Liver (tissue), 8 donors: ENCODE measurements at regions not wholly inside any gene's neighbourhood (a gene's known extent, or its start where the extent isn't known, plus 50 kb on each side); places are given as distances from the start of the nearest gene placed in this dataset.

Experiments used
- DNase-seq: peaks from one replicate; pipeline ENCODE4 v3.0.0-alpha.2; 2017; ENCODE audit warnings: low spot score
- H3K27ac ChIP-seq, 2 donors: one replicate each; pipeline ENCODE4 v1.7.0; 2013; ENCODE audit warnings: inconsistent platforms in 2 of 2, low read length in 2 of 2, control low read depth in 1 of 2, low read depth in 1 of 2, mild to moderate bottlenecking in 1 of 2
- H3K27me3 ChIP-seq, 4 donors: one replicate each; pipeline versions ENCODE4 v1.6.1 to v1.7.0; 2013; ENCODE audit warnings: low read length in 3 of 4, inconsistent platforms in 1 of 4, mild to moderate bottlenecking in 1 of 4, moderate library complexity in 1 of 4; ENCODE audit not compliant: control insufficient read depth in 4 of 4, insufficient read depth in 4 of 4
- H3K36me3 ChIP-seq, 4 donors: one replicate each; pipeline versions ENCODE4 v1.6.1 to v1.7.0; 2013; ENCODE audit warnings: low read length in 3 of 4, mild to moderate bottlenecking in 3 of 4, low read depth in 1 of 4, moderate library complexity in 1 of 4; ENCODE audit not compliant: control insufficient read depth in 4 of 4, insufficient read depth in 3 of 4
- H3K4me1 ChIP-seq, 4 donors: one replicate each; pipeline versions ENCODE4 v1.6.1 to v1.7.0; 2013; ENCODE audit warnings: low read length in 3 of 4, mild to moderate bottlenecking in 3 of 4, moderate library complexity in 1 of 4; ENCODE audit not compliant: control insufficient read depth in 4 of 4, insufficient read depth in 4 of 4
- H3K4me3 ChIP-seq, 3 donors: one replicate each; pipeline versions ENCODE4 v1.6.1 to v1.7.0; 2013; ENCODE audit warnings: low read length in 3 of 3, control low read depth in 1 of 3, low read depth in 1 of 3, mild to moderate bottlenecking in 1 of 3
- H3K9ac ChIP-seq, 2 donors: one replicate each; pipeline ENCODE4 v1.7.0; 2013; ENCODE audit warnings: low read length in 2 of 2, mild to moderate bottlenecking in 2 of 2, moderate library complexity in 2 of 2, control low read depth in 1 of 2, low read depth in 1 of 2
- H3K9me3 ChIP-seq, 4 donors: one replicate each; pipeline versions ENCODE4 v1.6.1 to v1.7.0; 2013; ENCODE audit warnings: low read length in 3 of 4; ENCODE audit not compliant: control insufficient read depth in 4 of 4
- EGR1 ChIP-seq, 2 donors: IDR thresholded peaks; 2 replicates each; pipeline ENCODE4 v1.6.1; 2016 to 2018; ENCODE audit warnings: antibody characterized with exemption in 2 of 2, low read depth in 2 of 2
- FOXA1 ChIP-seq: IDR thresholded peaks from 2 replicates; pipeline ENCODE4 v1.6.1; 2016; ENCODE audit warnings: antibody characterized with exemption
- FOXA2 ChIP-seq: IDR thresholded peaks from 2 replicates; pipeline ENCODE4 v1.6.1; 2016; ENCODE audit warnings: antibody characterized with exemption
- GABPA ChIP-seq, 2 donors: IDR thresholded peaks in 1 of 2; conservative IDR thresholded peaks in 1 of 2; 2 replicates each; pipeline ENCODE4 v1.6.1; 2016; ENCODE audit warnings: antibody characterized with exemption in 2 of 2, mild to moderate bottlenecking in 1 of 2, moderate library complexity in 1 of 2
- HNF4A ChIP-seq, 2 donors: conservative IDR thresholded peaks; 2 replicates each; pipeline ENCODE4 v1.6.1; 2016; ENCODE audit warnings: antibody characterized with exemption in 2 of 2, mild to moderate bottlenecking in 2 of 2
- HNF4G ChIP-seq: IDR thresholded peaks from 2 replicates; pipeline ENCODE4 v1.6.1; 2016; ENCODE audit warnings: antibody characterized with exemption
- JUND ChIP-seq, 2 donors: IDR thresholded peaks; 2 replicates each; pipeline ENCODE4 v1.6.1; 2016; ENCODE audit warnings: antibody characterized with exemption in 2 of 2
- MAX ChIP-seq: IDR thresholded peaks from 2 replicates; pipeline ENCODE4 v1.6.1; 2016; ENCODE audit warnings: antibody characterized with exemption
- NR2F2 ChIP-seq: IDR thresholded peaks from 2 replicates; pipeline ENCODE4 v1.6.1; 2016; ENCODE audit warnings: antibody characterized with exemption
- RAD21 ChIP-seq, 2 donors: IDR thresholded peaks; 2 replicates each; pipeline ENCODE4 v1.6.1; 2016; ENCODE audit warnings: antibody characterized with exemption in 2 of 2, mild to moderate bottlenecking in 2 of 2
- RXRA ChIP-seq, 2 donors: IDR thresholded peaks; 2 replicates each; pipeline ENCODE4 v1.6.1; 2017 to 2018; ENCODE audit warnings: antibody characterized with exemption in 2 of 2, mild to moderate bottlenecking in 1 of 2
- SP1 ChIP-seq: IDR thresholded peaks from 2 replicates; pipeline ENCODE4 v1.6.1; 2018; ENCODE audit warnings: antibody characterized with exemption, mild to moderate bottlenecking
- TAF1 ChIP-seq: conservative IDR thresholded peaks from 2 replicates; pipeline ENCODE4 v1.6.1; 2016; ENCODE audit warnings: antibody characterized with exemption, mild to moderate bottlenecking
- YY1 ChIP-seq: IDR thresholded peaks from 2 replicates; pipeline ENCODE4 v1.6.1; 2016; ENCODE audit warnings: antibody characterized with exemption, mild to moderate bottlenecking
- WGBS: extraction: QIAGEN DNeasy Blood & Tissue Kit; methylation state at CpG from one replicate; pipeline ENCODE4 v1.1.7; 2013; 5-methylcytosine and 5-hydroxymethylcytosine counted together
- TF ChIP-seq, protein P1 (sequence below): IDR thresholded peaks from 2 replicates; pipeline ENCODE4 v1.6.1; 2016; ENCODE audit warnings: antibody characterized with exemption
- TF ChIP-seq, protein P2 (sequence below): IDR thresholded peaks from 2 replicates; pipeline ENCODE4 v1.6.1; 2016; ENCODE audit warnings: antibody characterized with exemption
- TF ChIP-seq, protein P3 (sequence below): fragments of 150-350 bp; IDR thresholded peaks from 2 replicates; pipeline ENCODE4 v1.5.1; 2017; ENCODE audit warnings: improper control_type of control experiment, low read depth, low read length; ENCODE audit not compliant: missing input control
- donor health status: healthy.
- donor health status: healthy.
- donor health status: healthy.
- donor health status: healthy.
- donor health status: healthy.

GRCh38 chr10:88185830-88186229 lies 322.4 kb downstream of the PTEN start (continued):
- no peak for TF ChIP-seq SP1
- no peak for TF ChIP-seq GABPA (IDR thresholded peaks at IDR 0.05 in 1 of 2, conservative IDR thresholded peaks at IDR 0.05 in 1 of 2)
- TF ChIP-seq FOXA2, result no peak
- TF ChIP-seq, protein P1, sequence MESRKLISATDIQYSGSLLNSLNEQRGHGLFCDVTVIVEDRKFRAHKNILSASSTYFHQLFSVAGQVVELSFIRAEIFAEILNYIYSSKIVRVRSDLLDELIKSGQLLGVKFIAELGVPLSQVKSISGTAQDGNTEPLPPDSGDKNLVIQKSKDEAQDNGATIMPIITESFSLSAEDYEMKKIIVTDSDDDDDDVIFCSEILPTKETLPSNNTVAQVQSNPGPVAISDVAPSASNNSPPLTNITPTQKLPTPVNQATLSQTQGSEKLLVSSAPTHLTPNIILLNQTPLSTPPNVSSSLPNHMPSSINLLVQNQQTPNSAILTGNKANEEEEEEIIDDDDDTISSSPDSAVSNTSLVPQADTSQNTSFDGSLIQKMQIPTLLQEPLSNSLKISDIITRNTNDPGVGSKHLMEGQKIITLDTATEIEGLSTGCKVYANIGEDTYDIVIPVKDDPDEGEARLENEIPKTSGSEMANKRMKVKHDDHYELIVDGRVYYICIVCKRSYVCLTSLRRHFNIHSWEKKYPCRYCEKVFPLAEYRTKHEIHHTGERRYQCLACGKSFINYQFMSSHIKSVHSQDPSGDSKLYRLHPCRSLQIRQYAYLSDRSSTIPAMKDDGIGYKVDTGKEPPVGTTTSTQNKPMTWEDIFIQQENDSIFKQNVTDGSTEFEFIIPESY, result no peak

DNA sequence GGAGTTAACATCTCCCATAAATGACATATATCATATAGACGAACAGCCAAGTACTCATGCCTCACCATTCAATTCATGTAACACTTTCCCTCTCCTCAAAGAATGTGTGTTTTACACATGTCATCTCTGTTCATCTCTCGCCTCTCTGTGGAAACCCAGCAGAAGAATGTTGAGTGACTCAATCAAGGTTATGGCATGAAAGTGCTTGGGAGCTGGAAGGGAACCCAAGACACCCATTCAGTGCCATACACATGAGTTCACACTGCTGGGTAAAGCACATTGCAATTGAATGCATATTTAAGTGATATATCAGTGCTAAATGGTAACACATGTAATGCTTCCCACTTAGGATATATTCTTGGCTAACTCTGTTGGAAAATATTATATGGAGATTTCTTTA lies 322.9 kb downstream of the PTEN start:
- TF ChIP-seq FOXA2, result no peak
- no peak for TF ChIP-seq HNF4A (conservative IDR thresholded peaks at IDR 0.05)
- no peak for TF ChIP-seq RAD21 (IDR thresholded peaks at IDR 0.05)
- TF ChIP-seq HNF4G, result no peak
- TF ChIP-seq, protein P2, sequence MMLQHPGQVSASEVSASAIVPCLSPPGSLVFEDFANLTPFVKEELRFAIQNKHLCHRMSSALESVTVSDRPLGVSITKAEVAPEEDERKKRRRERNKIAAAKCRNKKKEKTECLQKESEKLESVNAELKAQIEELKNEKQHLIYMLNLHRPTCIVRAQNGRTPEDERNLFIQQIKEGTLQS, result no peak
- no peak for TF ChIP-seq EGR1 (IDR thresholded peaks at IDR 0.05; ENCODE audit: low read depth in 2 of 2)
- no peak for TF ChIP-seq FOXA1
- no peak for TF ChIP-seq SP1
- Histone ChIP-seq H3K27me3 (no peaks in the 10 kb centered on the region), H3K27ac (no peak overlapping the region), H3K9ac (no peak overlapping the region), H3K4me1 (no peaks in the 10 kb centered on the region), H3K4me3 (no peak overlapping the region), H3K36me3 (no peaks in the 10 kb centered on the region), H3K9me3 (no peaks in the 10 kb centered on the region)
- no peak for DNase-seq
- WGBS, result 88% methylated on average over 2 of the region's 2 CpGs

DNA sequence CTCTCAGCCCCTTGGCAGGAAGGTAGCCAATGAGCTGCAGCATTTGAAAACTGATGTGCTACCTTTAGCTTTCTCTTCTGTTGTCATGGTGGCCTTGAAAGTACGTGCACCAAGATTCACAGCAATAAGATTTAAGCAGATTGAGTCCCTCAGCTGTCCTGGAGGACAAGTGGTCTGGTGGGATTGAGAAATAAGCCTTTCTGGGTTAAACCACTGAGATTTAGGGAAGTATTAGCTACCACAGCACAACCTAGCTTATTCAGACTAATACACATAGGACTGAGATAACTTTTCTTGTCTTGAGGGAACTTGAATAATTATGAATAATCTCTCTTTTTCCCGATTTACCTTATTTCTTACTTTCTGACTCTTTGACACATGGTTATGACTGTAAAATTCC lies 324.0 kb downstream of the PTEN start:
- WGBS, result 89% methylated on average over 2 of the region's 2 CpGs
- Histone ChIP-seq H3K27ac (no peak overlapping the region), H3K4me3 (no peak overlapping the region), H3K27me3 (no peaks in the 10 kb centered on the region), H3K9me3 (no peaks in the 10 kb centered on the region), H3K4me1 (no peaks in the 10 kb centered on the region), H3K9ac (no peak overlapping the region), H3K36me3 (no peaks in the 10 kb centered on the region)
- DNase-seq, result no peak
- TF ChIP-seq, protein P1, result no peak
- TF ChIP-seq HNF4G (no peak), MAX (no peak)

- H3K27me3 ChIP-seq, result no peaks in the 10 kb centered on the region
- no peak for DNase-seq
- H3K36me3 ChIP-seq, result no peaks in the 10 kb centered on the region
- peaks cover 0 to under 1% (median 0%) of the 10 kb centered on the region in 4 donors for H3K4me1 ChIP-seq
- no peak overlapping the region for H3K27ac ChIP-seq
- whole genome bisulfite sequencing, result 90% methylated on average over 2 of the region's 2 CpGs
- no peaks in the 10 kb centered on the region for H3K9me3 ChIP-seq
- H3K4me3 ChIP-seq, result no peak overlapping the region
- H3K9ac ChIP-seq, result no peak overlapping the region
- TF ChIP-seq GABPA (IDR thresholded peaks at IDR 0.05 in 1 of 2, conservative IDR thresholded peaks at IDR 0.05 in 1 of 2) (no peak), RAD21 (IDR thresholded peaks at IDR 0.05) (no peak), NR2F2 (no peak), HNF4G (no peak), JUND (IDR thresholded peaks at IDR 0.05) (no peak), TAF1 (no peak), YY1 (no peak), RXRA (IDR thresholded peaks at IDR 0.05) (no peak), EGR1 (IDR thresholded peaks at IDR 0.05; ENCODE audit: low read depth in 2 of 2) (no peak), MAX (no peak)
- TF ChIP-seq, protein P2, result no peak
- TF ChIP-seq, protein P3, sequence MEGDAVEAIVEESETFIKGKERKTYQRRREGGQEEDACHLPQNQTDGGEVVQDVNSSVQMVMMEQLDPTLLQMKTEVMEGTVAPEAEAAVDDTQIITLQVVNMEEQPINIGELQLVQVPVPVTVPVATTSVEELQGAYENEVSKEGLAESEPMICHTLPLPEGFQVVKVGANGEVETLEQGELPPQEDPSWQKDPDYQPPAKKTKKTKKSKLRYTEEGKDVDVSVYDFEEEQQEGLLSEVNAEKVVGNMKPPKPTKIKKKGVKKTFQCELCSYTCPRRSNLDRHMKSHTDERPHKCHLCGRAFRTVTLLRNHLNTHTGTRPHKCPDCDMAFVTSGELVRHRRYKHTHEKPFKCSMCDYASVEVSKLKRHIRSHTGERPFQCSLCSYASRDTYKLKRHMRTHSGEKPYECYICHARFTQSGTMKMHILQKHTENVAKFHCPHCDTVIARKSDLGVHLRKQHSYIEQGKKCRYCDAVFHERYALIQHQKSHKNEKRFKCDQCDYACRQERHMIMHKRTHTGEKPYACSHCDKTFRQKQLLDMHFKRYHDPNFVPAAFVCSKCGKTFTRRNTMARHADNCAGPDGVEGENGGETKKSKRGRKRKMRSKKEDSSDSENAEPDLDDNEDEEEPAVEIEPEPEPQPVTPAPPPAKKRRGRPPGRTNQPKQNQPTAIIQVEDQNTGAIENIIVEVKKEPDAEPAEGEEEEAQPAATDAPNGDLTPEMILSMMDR, result no peak
Measured at GRCh38 chr10:88190123-88190522, 326.7 kb downstream of the PTEN start.
